B cell (primary cell): ENCODE measurements at regions not wholly inside any gene's neighbourhood (a gene's known extent, or its start where the extent isn't known, plus 50 kb on each side); places are given as distances from the start of the nearest gene placed in this dataset.

Source experiments
- CTCF ChIP-seq: fragments of 200-600 bp; IDR thresholded peaks from one replicate; pipeline ENCODE4 v1.8.0; 2022; ENCODE audit warnings: antibody characterized with exemption, mild to moderate bottlenecking
- EZH2 ChIP-seq: IDR thresholded peaks from 2 replicates; pipeline ENCODE4 v1.6.1; 2012; ENCODE audit warnings: borderline replicate concordance, low read depth, mild to moderate bottlenecking, moderate library complexity, low read length; ENCODE audit not compliant: insufficient read depth, poor library complexity, severe bottlenecking

GRCh38 chr6:95357380-95358020 is 219.8 kb upstream of the MANEA start:
- TF ChIP-seq EZH2 = no peak
- TF ChIP-seq CTCF = no peak
